H9 (cell line): ENCODE measurements at regions not wholly inside any gene's neighbourhood (a gene's known extent, or its start where the extent isn't known, plus 50 kb on each side); places are given as distances from the start of the nearest gene placed in this dataset.
A peak's percentile ranks its signal among the peaks of the same experiment; 100 is the strongest.

ENCODE experiments used
- DNase-seq: peaks from one replicate; pipeline ENCODE4 v3.0.0-alpha.2; 2017
- H2AFZ ChIP-seq: one replicate; pipeline ENCODE4 v1.6.1; 2013; ENCODE audit warnings: mild to moderate bottlenecking, low read length, control low read depth, moderate library complexity
- H2AK5ac ChIP-seq: 2 replicates; pipeline ENCODE4 v1.6.1; 2013; ENCODE audit warnings: low read length, control low read depth, mixed read lengths; ENCODE audit not compliant: insufficient read length
- H2BK120ac ChIP-seq: one replicate; pipeline ENCODE4 v1.6.1; 2013; ENCODE audit warnings: low read depth, mild to moderate bottlenecking, low read length, control low read depth, inconsistent platforms; ENCODE audit not compliant: poor library complexity, severe bottlenecking
- H2BK12ac ChIP-seq: 2 replicates; pipeline ENCODE4 v1.6.1; 2013; ENCODE audit warnings: low read length, control low read depth, mixed read lengths, low read depth; ENCODE audit not compliant: insufficient read length
- H2BK15ac ChIP-seq: 2 replicates; pipeline ENCODE4 v1.6.1; 2013; ENCODE audit warnings: low read depth, low read length, control low read depth
- H2BK20ac ChIP-seq: one replicate; pipeline ENCODE4 v1.6.1; 2013; ENCODE audit warnings: low read depth, mild to moderate bottlenecking, low read length, control low read depth, inconsistent platforms; ENCODE audit not compliant: poor library complexity, severe bottlenecking
- H2BK5ac ChIP-seq: 2 replicates; pipeline ENCODE4 v1.6.1; 2013; ENCODE audit warnings: low read length, control low read depth, mixed read lengths; ENCODE audit not compliant: insufficient read length
- H3K14ac ChIP-seq: 2 replicates; pipeline ENCODE4 v1.6.1; 2013; ENCODE audit warnings: low read length, control low read depth; ENCODE audit not compliant: insufficient read depth
- H3K18ac ChIP-seq: 2 replicates; pipeline ENCODE4 v1.6.1; 2013; ENCODE audit warnings: low read depth, mild to moderate bottlenecking, mixed read lengths, low read length, control low read depth; ENCODE audit not compliant: insufficient read length
- H3K23ac ChIP-seq: 2 replicates; pipeline ENCODE4 v1.6.1; 2013; ENCODE audit warnings: low read length, control low read depth, mixed read lengths, low read depth; ENCODE audit not compliant: insufficient read length
- H3K23me2 ChIP-seq: 2 replicates; pipeline ENCODE4 v1.6.1; 2013; ENCODE audit warnings: low read depth, mild to moderate bottlenecking, mixed read lengths, low read length, control low read depth; ENCODE audit not compliant: insufficient read length, poor library complexity, severe bottlenecking
- H3K27ac ChIP-seq: 2 replicates; pipeline ENCODE4 v1.5.1; 2013; ENCODE audit warnings: low read length, control low read depth, mixed read lengths, low read depth; ENCODE audit not compliant: insufficient read length
- H3K27me3 ChIP-seq: 2 replicates; pipeline ENCODE4 v1.6.1; 2013; ENCODE audit warnings: low read length, control low read depth, inconsistent platforms; ENCODE audit not compliant: insufficient read depth
- H3K4ac ChIP-seq: 2 replicates; pipeline ENCODE4 v1.6.1; 2013; ENCODE audit warnings: low read depth, mild to moderate bottlenecking, control low read depth, inconsistent platforms, low read length, moderate library complexity
- H3K4me1 ChIP-seq: 2 replicates; pipeline ENCODE4 v1.6.1; 2013; ENCODE audit warnings: low read length, control low read depth, inconsistent platforms; ENCODE audit not compliant: insufficient read depth
- H3K4me2 ChIP-seq: 2 replicates; pipeline ENCODE4 v1.6.1; 2013; ENCODE audit warnings: low read length, control low read depth, mixed read lengths; ENCODE audit not compliant: insufficient read length, insufficient read depth
- H3K56ac ChIP-seq: 2 replicates; pipeline ENCODE4 v1.6.1; 2013; ENCODE audit warnings: low read depth, mild to moderate bottlenecking, mixed read lengths, low read length, control low read depth; ENCODE audit not compliant: insufficient read length
- H3K79me1 ChIP-seq: 2 replicates; pipeline ENCODE4 v1.6.1; 2013; ENCODE audit warnings: low read depth, mild to moderate bottlenecking, moderate library complexity, low read length, control low read depth, inconsistent platforms; ENCODE audit not compliant: insufficient read depth, poor library complexity, severe bottlenecking
- H3K79me2 ChIP-seq: 2 replicates; pipeline ENCODE4 v1.6.1; 2013; ENCODE audit warnings: low read length, control low read depth, inconsistent platforms; ENCODE audit not compliant: insufficient read depth
- H3K9ac ChIP-seq: 2 replicates; pipeline ENCODE4 v1.6.1; 2013; ENCODE audit warnings: low read length, control low read depth, mixed read lengths; ENCODE audit not compliant: insufficient read length; ENCODE audit errors: extremely low read depth
- H3K9me3 ChIP-seq: one replicate; pipeline ENCODE4 v1.6.1; 2013; ENCODE audit warnings: low read depth, low read length, inconsistent platforms; ENCODE audit not compliant: control insufficient read depth
- H3T11ph ChIP-seq: one replicate; pipeline ENCODE4 v1.6.1; 2013; ENCODE audit warnings: mild to moderate bottlenecking, low read length, control low read depth, inconsistent platforms
- H4K20me1 ChIP-seq: one replicate; pipeline ENCODE4 v1.6.1; 2013; ENCODE audit not compliant: control insufficient read depth, insufficient read length, insufficient read depth
- H4K5ac ChIP-seq: 2 replicates; pipeline ENCODE4 v1.6.1; 2013; ENCODE audit warnings: low read depth, mild to moderate bottlenecking, mixed read lengths, low read length, control low read depth; ENCODE audit not compliant: insufficient read length
- H4K8ac ChIP-seq: replicated peaks from 2 replicates; pipeline ENCODE4 v1.6.1; 2013; ENCODE audit warnings: low read length, control low read depth, mixed read lengths, low read depth; ENCODE audit not compliant: insufficient read length
- H4K91ac ChIP-seq: 2 replicates; pipeline ENCODE4 v1.6.1; 2013; ENCODE audit warnings: low read depth, mild to moderate bottlenecking, moderate library complexity, mixed read lengths, low read length, control low read depth; ENCODE audit not compliant: insufficient read length
- H3K27ac Mint-ChIP-seq, 3 experiments: 2 replicates in 2 of 3; 3 replicates in 1 of 3; pipeline ENCODE4 v1.8.0; 2020 to 2021; ENCODE audit warnings: mixed read lengths in 3 of 3, mild to moderate bottlenecking in 1 of 3, moderate library complexity in 1 of 3
- H3K27me3 Mint-ChIP-seq: 2 replicates; pipeline ENCODE4 v1.8.0; 2021; ENCODE audit warnings: low read depth, mild to moderate bottlenecking, moderate library complexity, mixed read lengths
- H3K36me3 Mint-ChIP-seq, 3 experiments: 2 replicates in 2 of 3; 3 replicates in 1 of 3; pipeline ENCODE4 v1.8.0; 2020 to 2021; ENCODE audit warnings: low read depth in 3 of 3, mixed read lengths in 3 of 3; ENCODE audit not compliant: insufficient read depth in 1 of 3
- H3K4me1 Mint-ChIP-seq, 2 experiments: 2 replicates each; pipeline ENCODE4 v1.8.0; 2020; ENCODE audit warnings: mixed read lengths in 2 of 2
- H3K4me3 Mint-ChIP-seq, 2 experiments: 2 replicates in 1 of 2; 3 replicates in 1 of 2; pipeline ENCODE4 v1.8.0; 2020 to 2021; ENCODE audit warnings: mild to moderate bottlenecking in 2 of 2, mixed read lengths in 2 of 2, moderate library complexity in 1 of 2
- H3K9me3 Mint-ChIP-seq, 2 experiments: 2 replicates in 1 of 2; 3 replicates in 1 of 2; pipeline ENCODE4 v1.8.0; 2020; ENCODE audit warnings: mild to moderate bottlenecking in 2 of 2, mixed read lengths in 2 of 2, moderate library complexity in 1 of 2
- CTCF ChIP-seq: fragments of 200-600 bp; sonication (generic); conservative IDR thresholded peaks from 3 replicates; pipeline ENCODE4 v1.8.0; 2021; ENCODE audit warnings: antibody characterized with exemption, mild to moderate bottlenecking
- WGBS: extraction: QIAGEN DNeasy Blood & Tissue Kit; methylation state at CpG from one replicate; pipeline ENCODE4 v1.1.7; 2013; ENCODE audit warnings: missing lambda C conversion rate, low lambda C conversion rate, mixed read lengths; ENCODE audit not compliant: insufficient read length; ENCODE audit errors: extremely low coverage; 5-methylcytosine and 5-hydroxymethylcytosine counted together

GRCh38 chr5:175215906-175216305, 228.1 kb downstream of the DRD1 start:
- no peak overlapping the region for H3K18ac ChIP-seq
- H2AFZ ChIP-seq, result no peak overlapping the region
- no peak overlapping the region for H4K5ac ChIP-seq
- no peak overlapping the region for H2AK5ac ChIP-seq
- no peak overlapping the region for H2BK120ac ChIP-seq
- no peak overlapping the region for H4K91ac ChIP-seq
- no peak overlapping the region for H3K27ac ChIP-seq
- H3T11ph ChIP-seq, result no peak overlapping the region
- no peaks in the 10 kb centered on the region for H3K23me2 ChIP-seq
- H2BK5ac ChIP-seq, result no peak overlapping the region
- H2BK15ac ChIP-seq, result no peak overlapping the region
- no peaks in the 10 kb centered on the region for H4K20me1 ChIP-seq
- no peaks in the 10 kb centered on the region for H3K9me3 Mint-ChIP-seq
- no peaks in the 10 kb centered on the region for H3K9me3 ChIP-seq
- no peaks in the 10 kb centered on the region for H3K4me1 ChIP-seq
- H3K79me2 ChIP-seq, result no peaks in the 10 kb centered on the region
- DNase-seq, result no peak
- H2BK12ac ChIP-seq, result no peak overlapping the region
- H3K23ac ChIP-seq, result no peak overlapping the region
- H3K27me3 ChIP-seq, result no peaks in the 10 kb centered on the region
- H3K14ac ChIP-seq, result no peak overlapping the region
- no peaks in the 10 kb centered on the region for H3K36me3 Mint-ChIP-seq
- H3K4me2 ChIP-seq, result no peak overlapping the region
- H3K4me3 Mint-ChIP-seq, result no peak overlapping the region
- WGBS, result no CpG with 5 or more reads among the region's 11 CpGs
- peaks cover 5% of the 10 kb centered on the region for H3K27me3 Mint-ChIP-seq
- H4K8ac ChIP-seq, result no peak overlapping the region
- H2BK20ac ChIP-seq, result no peak overlapping the region
- H3K27ac Mint-ChIP-seq, result peak overlapping the region in 2 of 3 experiments; percentile 8 to 13; a peak in 2 of 7 replicates
- H3K56ac ChIP-seq, result no peak overlapping the region
- H3K79me1 ChIP-seq, result no peaks in the 10 kb centered on the region
- H3K9ac ChIP-seq, result no peak overlapping the region
- H3K4ac ChIP-seq, result no peak overlapping the region
- peaks cover 8 to 12% of the 10 kb centered on the region in 2 experiments; a peak in 3 of 4 replicates for H3K4me1 Mint-ChIP-seq
- no peak for TF ChIP-seq CTCF
